HFFc6 (cell line): ENCODE measurements at regions not wholly inside any gene's neighbourhood (a gene's known extent, or its start where the extent isn't known, plus 50 kb on each side); places are given as distances from the start of the nearest gene placed in this dataset.
"Not testable (repeated sequence)": the region's sequence is repeated elsewhere in the genome, so short reads cannot be mapped to it uniquely, and the experiment has no call there.

Experiments used
- DNase-seq: peaks from one replicate; pipeline ENCODE4 v3.0.0-alpha.2; 2018
- H3K27ac Mint-ChIP-seq: 2 replicates; pipeline ENCODE4 v1.8.0; 2020; ENCODE audit warnings: mild to moderate bottlenecking, mixed read lengths
- H3K27me3 Mint-ChIP-seq: 2 replicates; pipeline ENCODE4 v1.8.0; 2021; ENCODE audit warnings: mild to moderate bottlenecking, moderate library complexity, mixed read lengths; ENCODE audit not compliant: insufficient read depth
- H3K36me3 Mint-ChIP-seq: 2 replicates; pipeline ENCODE4 v1.8.0; 2021; ENCODE audit warnings: low read depth, mixed read lengths
- H3K4me1 Mint-ChIP-seq: 2 replicates; pipeline ENCODE4 v1.8.0; 2020; ENCODE audit warnings: low read depth, mixed read lengths
- H3K4me3 Mint-ChIP-seq: 2 replicates; pipeline ENCODE4 v1.8.0; 2020; ENCODE audit warnings: mild to moderate bottlenecking, moderate library complexity, mixed read lengths
- H3K9me3 Mint-ChIP-seq: 2 replicates; pipeline ENCODE4 v1.8.0; 2020; ENCODE audit warnings: mild to moderate bottlenecking, mixed read lengths
- TF ChIP-seq, protein P1 (sequence below): fragments of 200-600 bp; sonication (generic); IDR thresholded peaks from 2 replicates; pipeline ENCODE4 v1.5.0; 2021; ENCODE audit warnings: antibody characterized with exemption, mild to moderate bottlenecking

DNA sequence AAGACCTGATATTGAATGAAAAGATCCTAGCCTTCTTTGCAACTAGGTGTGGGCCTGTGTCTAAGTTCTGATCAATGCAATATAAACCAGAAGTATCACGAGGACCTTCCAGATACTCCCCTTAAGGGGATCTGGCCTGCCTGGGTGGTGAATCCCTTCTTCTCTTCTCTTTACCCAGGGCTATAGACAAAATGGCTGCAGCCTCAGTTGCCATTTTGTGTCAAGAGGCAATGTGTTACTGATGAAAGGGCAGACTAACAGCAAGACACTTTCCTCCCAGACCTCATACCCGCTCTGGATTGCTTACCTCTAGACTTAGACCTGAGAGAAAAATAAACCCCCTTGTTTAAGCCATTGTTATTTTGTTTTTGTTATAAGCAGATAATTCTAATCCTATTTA lies 84.5 kb upstream of the CHD6 start:
- Mint-ChIP-seq H3K4me1 (peaks cover 10% of the 10 kb centered on the region), H3K27me3 (peaks cover 8% of the 10 kb centered on the region; the same call in 1 of the 2 replicates), H3K27ac (no peak overlapping the region), H3K36me3 (no peaks in the 10 kb centered on the region), H3K4me3 (no peak overlapping the region), H3K9me3 (no peaks in the 10 kb centered on the region)
- DNase-seq: no peak
- TF ChIP-seq, protein P1, sequence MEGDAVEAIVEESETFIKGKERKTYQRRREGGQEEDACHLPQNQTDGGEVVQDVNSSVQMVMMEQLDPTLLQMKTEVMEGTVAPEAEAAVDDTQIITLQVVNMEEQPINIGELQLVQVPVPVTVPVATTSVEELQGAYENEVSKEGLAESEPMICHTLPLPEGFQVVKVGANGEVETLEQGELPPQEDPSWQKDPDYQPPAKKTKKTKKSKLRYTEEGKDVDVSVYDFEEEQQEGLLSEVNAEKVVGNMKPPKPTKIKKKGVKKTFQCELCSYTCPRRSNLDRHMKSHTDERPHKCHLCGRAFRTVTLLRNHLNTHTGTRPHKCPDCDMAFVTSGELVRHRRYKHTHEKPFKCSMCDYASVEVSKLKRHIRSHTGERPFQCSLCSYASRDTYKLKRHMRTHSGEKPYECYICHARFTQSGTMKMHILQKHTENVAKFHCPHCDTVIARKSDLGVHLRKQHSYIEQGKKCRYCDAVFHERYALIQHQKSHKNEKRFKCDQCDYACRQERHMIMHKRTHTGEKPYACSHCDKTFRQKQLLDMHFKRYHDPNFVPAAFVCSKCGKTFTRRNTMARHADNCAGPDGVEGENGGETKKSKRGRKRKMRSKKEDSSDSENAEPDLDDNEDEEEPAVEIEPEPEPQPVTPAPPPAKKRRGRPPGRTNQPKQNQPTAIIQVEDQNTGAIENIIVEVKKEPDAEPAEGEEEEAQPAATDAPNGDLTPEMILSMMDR: no peak

DNA sequence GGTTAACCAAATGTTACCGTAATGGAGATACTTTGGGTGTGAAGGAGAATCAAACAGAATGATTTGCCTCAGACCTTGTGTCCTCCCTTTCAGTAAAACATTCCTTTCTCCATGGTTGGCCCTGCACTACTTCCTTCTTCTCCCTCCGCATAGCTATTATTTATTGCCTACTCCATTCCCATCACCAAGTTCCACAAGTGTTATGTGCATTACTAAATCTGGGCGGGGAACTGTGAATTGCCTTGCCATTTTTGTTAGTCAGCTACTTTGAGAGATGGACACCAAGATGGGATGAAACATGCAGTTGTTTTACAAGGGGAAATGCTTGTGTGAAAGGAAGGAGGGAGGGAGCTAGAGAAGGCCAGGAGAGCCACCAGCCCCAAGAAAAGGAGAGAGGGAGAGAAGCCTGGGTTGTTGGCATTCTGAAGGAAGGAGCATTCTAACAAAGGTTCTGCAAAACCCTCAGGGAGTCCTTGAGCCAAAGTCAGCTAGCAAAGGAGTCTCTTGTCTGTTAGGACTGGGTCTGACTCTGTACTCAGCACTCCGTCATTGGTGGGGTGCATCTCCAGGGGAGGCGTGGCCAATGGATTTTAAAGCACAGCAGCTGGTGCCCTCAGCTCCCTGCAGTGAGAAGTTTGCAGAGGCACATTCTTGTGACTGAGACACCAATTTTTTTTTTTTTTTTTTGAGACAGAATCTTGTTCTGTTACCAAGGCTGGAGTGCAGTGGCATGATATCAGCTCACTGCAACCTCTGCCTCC lies 83.6 kb upstream of the CHD6 start:
- H3K4me1 Mint-ChIP-seq: peaks cover 13% of the 10 kb centered on the region

DNA sequence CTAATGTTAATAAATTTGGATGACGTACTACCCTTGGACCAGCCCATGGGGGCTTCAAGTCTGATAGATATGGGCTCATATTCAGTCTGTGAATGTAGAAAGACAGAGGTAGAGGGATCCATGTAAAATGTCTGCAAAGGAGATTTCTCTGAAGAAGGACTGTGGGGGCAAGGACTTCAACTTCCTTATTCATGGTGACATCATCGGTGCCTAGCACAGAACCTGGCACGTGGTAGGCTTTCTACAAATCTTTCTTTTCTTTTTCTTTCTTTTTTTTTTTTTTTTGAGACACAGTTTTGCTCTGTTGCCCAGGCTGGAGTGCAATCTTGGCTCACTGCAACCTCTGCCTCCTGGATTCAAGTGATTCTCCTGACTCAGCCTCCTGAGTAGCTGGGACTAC lies 81.5 kb upstream of the CHD6 start:
- not testable (repeated sequence) for H3K36me3 Mint-ChIP-seq, H3K27ac Mint-ChIP-seq, H3K4me3 Mint-ChIP-seq, H3K9me3 Mint-ChIP-seq, DNase-seq, H3K27me3 Mint-ChIP-seq
- H3K4me1 Mint-ChIP-seq: peaks cover 13% of the 10 kb centered on the region

More for the DNA sequence above, 83.6 kb upstream of the CHD6 start:
- peak; percentile 17 for DNase-seq
- Mint-ChIP-seq H3K27ac (no peak overlapping the region), H3K36me3 (no peaks in the 10 kb centered on the region), H3K4me3 (no peak overlapping the region), H3K9me3 (no peaks in the 10 kb centered on the region), H3K27me3 (peaks cover 6% of the 10 kb centered on the region; the same call in 1 of the 2 replicates)
- TF ChIP-seq, protein P1: no peak

DNA sequence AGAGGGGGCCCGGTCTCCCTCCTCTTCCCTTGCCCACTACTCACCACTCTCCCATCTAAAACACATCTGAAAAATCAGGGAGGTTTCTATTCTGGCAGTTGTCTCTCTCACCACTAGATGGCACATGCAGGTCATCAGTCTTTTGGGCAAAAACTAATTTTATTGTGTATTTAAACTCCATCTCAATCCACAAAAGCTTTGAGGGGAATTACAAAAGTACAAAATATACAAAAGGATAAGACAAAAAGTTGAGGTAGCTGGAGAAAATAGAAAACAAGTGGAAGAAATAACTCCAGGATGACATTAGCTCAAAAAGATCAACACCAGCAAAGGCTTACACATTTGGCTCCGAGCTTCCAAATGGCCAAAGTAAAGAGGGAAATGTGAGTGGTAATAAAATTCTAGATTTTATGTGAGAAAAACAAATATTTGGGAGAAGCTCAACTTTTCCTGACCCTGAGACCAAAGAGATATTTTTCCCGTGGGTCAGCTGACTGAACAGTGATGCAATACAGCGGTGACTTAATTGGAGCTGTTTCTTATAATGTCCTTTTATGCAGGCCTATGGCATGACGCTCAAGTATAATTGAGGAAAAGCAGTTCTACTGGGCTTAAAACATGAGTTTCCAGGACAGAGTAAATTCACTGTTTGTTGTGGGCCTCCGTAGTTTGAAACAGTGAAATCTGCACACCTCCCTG lies 79.8 kb upstream of the CHD6 start:
- H3K36me3 Mint-ChIP-seq: no peaks in the 10 kb centered on the region
- H3K4me3 Mint-ChIP-seq: no peak overlapping the region
- DNase-seq: peak; percentile 36
- H3K9me3 Mint-ChIP-seq: no peaks in the 10 kb centered on the region
- H3K4me1 Mint-ChIP-seq: peaks cover 21% of the 10 kb centered on the region
- TF ChIP-seq, protein P1: peak; percentile 93
- H3K27ac Mint-ChIP-seq: no peak overlapping the region
- H3K27me3 Mint-ChIP-seq: peaks cover 2% of the 10 kb centered on the region; the same call in 1 of the 2 replicates

DNA sequence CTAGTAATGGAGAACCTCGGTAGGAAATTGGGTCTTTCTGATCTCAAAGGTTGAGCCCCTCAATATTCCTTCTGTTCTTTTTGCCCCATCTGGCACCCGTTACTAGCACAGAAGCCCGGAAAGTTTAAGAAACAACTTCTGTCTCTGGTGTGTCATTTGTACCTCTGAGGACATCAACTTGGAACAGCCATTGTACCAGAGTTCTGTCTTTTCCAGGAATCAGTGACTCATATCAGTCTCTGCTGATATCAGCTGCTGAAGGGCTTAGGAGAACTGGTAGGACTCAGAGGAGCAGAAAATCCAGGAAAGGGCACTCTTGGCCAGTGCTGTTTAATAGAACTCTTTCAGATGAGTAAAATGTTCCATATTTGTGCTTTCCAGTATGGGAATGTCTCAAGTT lies 78.3 kb upstream of the CHD6 start:
- peak; percentile 14 for DNase-seq
- H3K36me3 Mint-ChIP-seq: no peaks in the 10 kb centered on the region

More for the DNA sequence above, 78.3 kb upstream of the CHD6 start:
- H3K27ac Mint-ChIP-seq: no peak overlapping the region
- H3K4me3 Mint-ChIP-seq: no peak overlapping the region
- peaks cover 22% of the 10 kb centered on the region for H3K4me1 Mint-ChIP-seq
- TF ChIP-seq, protein P1: no peak
- peaks cover 3% of the 10 kb centered on the region; the same call in 1 of the 2 replicates for H3K27me3 Mint-ChIP-seq
- H3K9me3 Mint-ChIP-seq: no peaks in the 10 kb centered on the region
